Epithelial cell of proximal tubule (primary cell): ENCODE measurements at regions not wholly inside any gene's neighbourhood (a gene's known extent, or its start where the extent isn't known, plus 50 kb on each side); places are given as distances from the start of the nearest gene placed in this dataset.

Experiments
- DNase-seq: peaks from one replicate; pipeline ENCODE4 v3.0.0-alpha.2; 2011; ENCODE audit warnings: low read depth
- H3K4me3 ChIP-seq: 2 replicates; pipeline ENCODE4 v1.5.1; 2011; ENCODE audit warnings: low read depth, mild to moderate bottlenecking, low read length
- CTCF ChIP-seq: conservative IDR thresholded peaks from 2 replicates; pipeline ENCODE4 v1.5.1; 2012; ENCODE audit warnings: low read depth, mild to moderate bottlenecking, low read length

- no peak overlapping the region for H3K4me3 ChIP-seq
- TF ChIP-seq CTCF, result no peak
- DNase-seq, result no peak
Observed at GRCh38 chr3:189458528-189458927, 172.7 kb upstream of the TP63 start.

- DNase-seq, result no peak
- TF ChIP-seq CTCF, result no peak
- H3K4me3 ChIP-seq, result no peak overlapping the region
Observed at GRCh38 chr3:189459231-189459630, 172.0 kb upstream of the TP63 start.

- H3K4me3 ChIP-seq, result no peak overlapping the region
- no peak for DNase-seq
- TF ChIP-seq CTCF, result no peak
Observed at GRCh38 chr3:189460511-189460910, 170.7 kb upstream of the TP63 start.

DNA sequence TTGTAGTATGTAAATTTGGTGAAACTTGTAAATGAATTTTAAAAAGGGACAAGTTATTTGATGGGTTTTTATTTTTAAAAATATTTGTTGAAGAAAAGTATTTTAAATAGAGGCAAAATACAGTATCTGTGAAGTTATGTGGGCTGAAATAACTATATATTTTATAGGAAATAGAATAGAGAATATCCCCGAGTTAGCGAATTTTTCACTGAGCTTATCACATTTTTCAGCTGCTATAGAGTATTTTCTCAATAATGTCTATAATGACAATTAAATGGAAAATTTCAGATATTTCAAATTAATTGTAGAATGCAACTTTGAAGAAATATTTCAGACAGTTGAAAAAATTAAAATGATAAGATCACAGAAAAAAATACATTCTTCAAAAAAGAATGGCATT lies 166.4 kb upstream of the TP63 start:
- no peak for TF ChIP-seq CTCF
- H3K4me3 ChIP-seq, result no peak overlapping the region
- no peak for DNase-seq

DNA sequence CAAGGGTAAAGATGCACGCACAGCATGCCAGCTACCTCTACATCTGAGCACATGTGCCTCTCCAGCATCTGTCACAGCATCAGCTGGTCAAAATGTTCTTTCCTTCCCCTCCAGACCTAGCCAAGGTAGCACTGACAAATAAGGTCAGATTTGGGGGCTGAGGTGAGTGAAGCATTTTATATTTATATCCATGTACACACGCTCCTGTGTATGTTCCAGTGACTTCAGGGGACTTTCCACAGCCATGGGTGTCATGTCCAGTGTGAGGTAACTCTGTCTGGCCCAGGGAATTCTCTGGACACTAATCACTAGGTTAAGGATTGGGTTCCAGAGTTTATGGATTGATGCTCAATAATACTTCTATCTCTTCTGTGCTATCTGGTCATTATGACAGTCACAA lies 165.2 kb upstream of the TP63 start:
- H3K4me3 ChIP-seq, result no peak overlapping the region
- no peak for DNase-seq
- TF ChIP-seq CTCF, result no peak

- TF ChIP-seq CTCF, result no peak
- no peak overlapping the region for H3K4me3 ChIP-seq
- DNase-seq, result no peak
Observed at GRCh38 chr3:189467451-189467850, 163.7 kb upstream of the TP63 start.

DNA sequence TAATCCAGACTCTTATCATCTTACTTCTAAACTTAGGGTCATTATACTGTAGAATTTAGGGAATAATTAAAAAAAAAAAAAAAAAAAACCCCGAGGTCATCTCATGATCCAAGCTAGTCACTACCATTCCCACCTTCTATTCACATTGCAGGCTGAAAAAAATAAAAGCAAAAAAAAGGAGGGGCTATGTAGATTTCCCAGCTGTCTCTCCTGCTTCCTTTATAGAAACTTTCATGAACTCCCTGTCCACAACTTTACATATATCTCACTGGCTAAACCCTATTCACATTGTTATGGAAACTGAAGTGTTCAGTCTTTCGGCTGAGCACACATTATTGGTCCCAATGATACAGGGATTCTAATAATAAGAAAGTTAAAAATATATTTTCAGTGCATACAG lies 156.2 kb upstream of the TP63 start:
- H3K4me3 ChIP-seq, result no peak overlapping the region
- TF ChIP-seq CTCF, result no peak
- no peak for DNase-seq
